ENCODE measurements at regions not wholly inside any gene's neighbourhood (a gene's known extent, or its start where the extent isn't known, plus 50 kb on each side); places are given as distances from the start of the nearest gene placed in this dataset.

- no peak for DNase-seq (ENCODE audit: low spot score)
- TF ChIP-seq CTCF (IDR thresholded peaks at IDR 0.05) = no peak
- no peak overlapping the region for H3K4me3 ChIP-seq
- no peak overlapping the region for H3K27ac ChIP-seq
Observed at GRCh38 chr4:102429553-102429952, 71.6 kb upstream of the NFKB1 start.

- Histone ChIP-seq H3K4me3 (peak overlapping the region; percentile 69), H3K27ac (no peak overlapping the region)
- DNase-seq (ENCODE audit: low spot score) = no peak
- no peak for TF ChIP-seq CTCF (IDR thresholded peaks at IDR 0.05)
Observed at GRCh38 chr4:102430461-102430910, 70.7 kb upstream of the NFKB1 start.

GRCh38 chr4:102431608-102431961 is 69.6 kb upstream of the NFKB1 start:
- no peak for DNase-seq (ENCODE audit: low spot score)
- H3K4me3 ChIP-seq = peak overlapping the region; percentile 69
- no peak overlapping the region for H3K27ac ChIP-seq
- peak; percentile 3 for TF ChIP-seq CTCF (IDR thresholded peaks at IDR 0.05)

- no peak overlapping the region for H3K27ac ChIP-seq
- no peak overlapping the region for H3K4me3 ChIP-seq
- TF ChIP-seq CTCF (IDR thresholded peaks at IDR 0.05) = no peak
- no peak for DNase-seq (ENCODE audit: low spot score)
Observed at GRCh38 chr4:102437111-102437510, 64.0 kb upstream of the NFKB1 start.

GRCh38 chr4:102438396-102439235 is 62.5 kb upstream of the NFKB1 start:
- Histone ChIP-seq H3K4me3 (no peak overlapping the region), H3K27ac (peak overlapping the region in 1 of 2 donors; percentile 18)
- no peak for DNase-seq (ENCODE audit: low spot score)
- TF ChIP-seq CTCF (IDR thresholded peaks at IDR 0.05) = no peak

GRCh38 chr4:102439236-102439614 is 61.9 kb upstream of the NFKB1 start:
- Histone ChIP-seq H3K27ac (peak overlapping the region in 1 of 2 donors; percentile 26), H3K4me3 (no peak overlapping the region)
- TF ChIP-seq CTCF (IDR thresholded peaks at IDR 0.05) = no peak
- DNase-seq (ENCODE audit: low spot score) = no peak

GRCh38 chr4:102439812-102440211 is 61.3 kb upstream of the NFKB1 start:
- H3K4me3 ChIP-seq = no peak overlapping the region
- TF ChIP-seq CTCF (IDR thresholded peaks at IDR 0.05) = no peak
- H3K27ac ChIP-seq = no peak overlapping the region
- no peak for DNase-seq (ENCODE audit: low spot score)
